ENCODE measurements at regions not wholly inside any gene's neighbourhood (a gene's known extent, or its start where the extent isn't known, plus 50 kb on each side); places are given as distances from the start of the nearest gene placed in this dataset.

DNA sequence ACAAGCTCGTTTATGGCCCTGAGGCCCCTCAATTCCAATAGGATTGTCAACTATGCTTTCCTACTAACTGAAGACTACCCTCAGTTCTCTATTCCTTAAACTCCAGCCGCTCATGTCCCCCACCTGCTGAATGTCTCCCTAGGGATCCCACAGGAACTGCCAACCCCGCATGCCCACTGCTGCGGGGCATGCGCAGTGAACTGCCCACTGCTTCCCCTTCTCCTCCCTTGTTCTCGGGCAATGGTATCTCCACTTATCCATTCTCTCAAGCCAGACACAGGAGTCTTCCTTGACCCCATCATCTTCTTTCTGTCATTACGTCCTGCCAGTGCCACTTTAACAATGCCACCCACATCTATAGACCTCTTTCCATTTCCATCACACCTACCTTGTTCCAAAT lies 90.0 kb downstream of the FGF18 start:
- H3K9me3 Mint-ChIP-seq, result peaks cover 0 to 1% (median 0%) of the 10 kb centered on the region in 11 donors
- intact Hi-C loops (cut with micrococcal nuclease), result no loop called here
- ChIA-PET POLR2A (no interaction called here), CTCF (no interaction called here)
- Histone ChIP-seq H3K9me3 (ENCODE audit: control insufficient read depth in 2 of 3, low read length in 3 of 3) (no peaks in the 10 kb centered on the region), H3K4me1 (ENCODE audit: control insufficient read depth in 2 of 2, insufficient read depth in 2 of 2, low read length in 2 of 2) (no peaks in the 10 kb centered on the region), H3K36me3 (ENCODE audit: control insufficient read depth in 2 of 3, insufficient read depth in 3 of 3, low read length in 3 of 3) (no peaks in the 10 kb centered on the region), H3K27me3 (ENCODE audit: control insufficient read depth in 2 of 2, insufficient read depth in 2 of 2, low read length in 2 of 2) (no peaks in the 10 kb centered on the region), H3K4me3 (ENCODE audit: low read length) (no peak overlapping the region), H3K27ac (ENCODE audit: low read depth, low read length) (no peak overlapping the region)
- no peak overlapping the region for H3K4me3 Mint-ChIP-seq
- no peaks in the 10 kb centered on the region for H3K36me3 Mint-ChIP-seq
- H3K27me3 Mint-ChIP-seq, result peaks cover 0 to 10% (median 6%) of the 10 kb centered on the region in 5 donors
- ATAC-seq (no peak), DNase-seq (no peak)
- H3K27ac Mint-ChIP-seq, result no peak overlapping the region
- H3K4me1 Mint-ChIP-seq, result no peaks in the 10 kb centered on the region

DNA sequence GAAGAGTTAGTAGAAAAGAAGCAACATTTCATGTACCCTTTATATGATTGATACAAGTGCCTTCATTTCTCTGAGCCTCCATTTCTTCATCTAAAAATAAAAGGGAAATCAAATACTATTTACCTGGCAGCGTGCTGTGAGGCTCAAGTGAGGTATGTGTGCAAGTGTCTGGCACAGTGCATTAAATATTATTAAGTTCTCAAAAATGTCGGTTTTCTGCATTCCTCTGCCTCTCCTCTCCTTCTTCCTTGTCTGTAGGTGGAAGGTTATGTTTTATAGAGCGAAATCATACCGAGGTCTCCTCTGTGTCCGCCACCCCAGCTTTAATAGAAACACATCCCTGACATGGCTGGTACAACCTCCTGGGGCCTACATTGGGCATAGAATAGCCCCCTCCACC lies 93.0 kb downstream of the FGF18 start:
- Mint-ChIP-seq H3K27me3 (peaks cover 0 to 12% (median 8%) of the 10 kb centered on the region in 5 donors), H3K4me1 (no peaks in the 10 kb centered on the region), H3K4me3 (no peak overlapping the region), H3K36me3 (no peaks in the 10 kb centered on the region), H3K27ac (no peak overlapping the region), H3K9me3 (peaks cover 0 to 1% (median 0%) of the 10 kb centered on the region in 11 donors)
- Histone ChIP-seq H3K4me3 (ENCODE audit: low read length) (no peak overlapping the region), H3K36me3 (ENCODE audit: control insufficient read depth in 2 of 3, insufficient read depth in 3 of 3, low read length in 3 of 3) (no peaks in the 10 kb centered on the region), H3K27me3 (ENCODE audit: control insufficient read depth in 2 of 2, insufficient read depth in 2 of 2, low read length in 2 of 2) (no peaks in the 10 kb centered on the region), H3K27ac (ENCODE audit: low read depth, low read length) (no peak overlapping the region), H3K9me3 (ENCODE audit: control insufficient read depth in 2 of 3, low read length in 3 of 3) (no peaks in the 10 kb centered on the region), H3K4me1 (ENCODE audit: control insufficient read depth in 2 of 2, insufficient read depth in 2 of 2, low read length in 2 of 2) (no peaks in the 10 kb centered on the region)
- DNase-seq (no peak), ATAC-seq (no peak)
- intact Hi-C loops (cut with micrococcal nuclease), result no loop called here
- CTCF ChIA-PET, result no interaction called here
- POLR2A ChIA-PET, result no interaction called here

DNA sequence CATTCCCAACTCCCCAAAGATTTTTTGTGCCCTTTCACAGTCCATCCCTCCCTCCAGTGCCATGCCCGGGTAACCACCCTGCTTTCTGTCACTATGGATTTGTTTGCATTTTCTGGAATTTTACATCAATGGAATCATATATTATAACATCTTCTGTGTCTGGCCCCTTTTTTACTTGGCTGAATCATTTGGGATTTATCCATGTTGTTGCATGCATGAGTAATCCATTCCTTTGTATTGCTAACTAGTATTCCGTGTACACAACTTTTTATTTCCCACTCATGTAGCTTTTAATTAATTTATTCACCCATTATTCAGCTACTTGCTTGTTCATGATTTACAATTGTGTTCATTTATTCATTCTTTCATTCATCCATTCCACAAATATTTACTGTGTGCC lies 94.1 kb downstream of the FGF18 start:
- Histone ChIP-seq H3K4me1 (ENCODE audit: control insufficient read depth in 2 of 2, insufficient read depth in 2 of 2, low read length in 2 of 2) (no peaks in the 10 kb centered on the region), H3K36me3 (ENCODE audit: control insufficient read depth in 2 of 3, insufficient read depth in 3 of 3, low read length in 3 of 3) (no peaks in the 10 kb centered on the region), H3K4me3 (ENCODE audit: low read length) (no peak overlapping the region), H3K27me3 (ENCODE audit: control insufficient read depth in 2 of 2, insufficient read depth in 2 of 2, low read length in 2 of 2) (no peaks in the 10 kb centered on the region), H3K9me3 (ENCODE audit: control insufficient read depth in 2 of 3, low read length in 3 of 3) (no peaks in the 10 kb centered on the region), H3K27ac (ENCODE audit: low read depth, low read length) (no peak overlapping the region)
- Mint-ChIP-seq H3K36me3 (no peaks in the 10 kb centered on the region), H3K27me3 (peaks cover 0 to 17% (median 12%) of the 10 kb centered on the region in 5 donors), H3K9me3 (peaks cover 0 to 1% (median 0%) of the 10 kb centered on the region in 11 donors), H3K27ac (no peak overlapping the region), H3K4me1 (no peaks in the 10 kb centered on the region), H3K4me3 (no peak overlapping the region)
- ChIA-PET POLR2A (no interaction called here), CTCF (no interaction called here)
- DNase-seq (no peak), ATAC-seq (no peak)
- intact Hi-C loops (cut with micrococcal nuclease), result no loop called here

DNA sequence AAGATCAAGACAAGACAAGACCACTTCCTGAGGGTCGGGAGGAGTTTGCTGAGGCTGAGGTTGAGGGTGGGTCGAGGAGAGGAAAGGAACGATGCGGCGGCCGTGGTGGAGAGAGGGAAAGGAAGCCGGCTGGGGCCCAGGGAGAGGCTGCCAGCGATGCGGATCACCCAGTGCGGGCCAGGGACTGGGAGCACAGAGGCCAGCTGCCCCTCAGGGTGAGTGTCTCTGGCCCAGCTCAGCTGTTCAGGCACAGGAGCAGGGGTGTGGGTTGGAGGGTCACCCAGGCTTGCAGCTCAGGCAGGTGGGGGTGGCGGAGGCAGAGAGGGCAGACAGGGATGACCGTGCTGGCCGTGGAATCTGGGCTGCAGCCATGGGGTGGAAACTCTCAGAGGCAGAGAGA lies 99.5 kb downstream of the FGF18 start:
- Mint-ChIP-seq H3K36me3 (no peaks in the 10 kb centered on the region), H3K9me3 (no peaks in the 10 kb centered on the region)
- CTCF ChIA-PET, result no interaction called here

DNA sequence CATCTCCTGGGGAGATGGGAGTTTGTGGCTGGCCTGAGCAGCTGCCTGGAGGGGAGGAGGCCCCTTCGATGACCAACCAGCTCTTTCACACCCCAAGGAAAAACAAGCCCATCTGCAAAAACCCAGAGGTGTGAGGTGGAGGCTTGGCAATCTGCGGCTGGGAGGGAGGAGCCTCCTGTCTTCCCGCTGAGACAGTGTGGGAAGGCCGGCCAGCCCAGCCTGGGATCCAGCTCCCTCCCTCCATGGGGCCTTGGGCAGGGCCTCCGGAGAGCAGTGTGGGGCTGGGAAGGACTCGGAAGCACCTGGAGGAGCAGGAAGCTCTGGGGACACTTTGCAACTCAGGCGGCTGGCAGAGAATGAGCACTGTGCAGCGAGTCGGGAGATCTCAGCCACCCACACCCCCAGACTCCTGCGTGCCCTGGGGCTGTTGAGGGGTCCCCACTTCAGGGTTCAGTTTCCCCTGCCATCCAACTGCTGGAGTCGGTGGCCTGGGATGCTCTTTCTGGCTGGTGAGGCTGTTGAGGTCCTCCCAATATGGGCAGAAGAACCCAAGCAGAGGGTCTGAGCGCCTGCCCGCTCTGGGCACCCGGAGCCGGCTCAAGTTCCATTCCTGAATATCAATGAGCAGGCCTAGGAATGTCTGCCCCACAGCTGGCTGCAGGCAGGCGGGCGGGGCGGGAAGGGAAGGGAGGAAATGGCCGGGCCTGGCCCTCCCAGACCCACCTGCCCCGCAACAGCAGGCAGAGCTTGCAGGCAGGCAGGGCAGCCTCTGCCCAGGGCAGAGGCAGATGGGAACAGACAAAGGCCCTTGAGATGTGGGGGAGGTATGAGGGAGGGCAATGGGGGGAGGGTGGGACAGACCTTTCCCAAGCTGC lies 101.1 kb downstream of the FGF18 start:
- intact Hi-C loops (cut with micrococcal nuclease), result no loop called here
- Mint-ChIP-seq H3K36me3 (no peaks in the 10 kb centered on the region), H3K4me3 (no peak overlapping the region), H3K27ac (no peak overlapping the region), H3K9me3 (no peaks in the 10 kb centered on the region), H3K4me1 (peaks cover 0 to 2% (median 0%) of the 10 kb centered on the region in 7 donors), H3K27me3 (peaks cover 0 to 16% (median 12%) of the 10 kb centered on the region in 5 donors)
- Histone ChIP-seq H3K27me3 (ENCODE audit: control insufficient read depth in 2 of 2, insufficient read depth in 2 of 2, low read length in 2 of 2) (no peaks in the 10 kb centered on the region), H3K4me1 (ENCODE audit: control insufficient read depth in 2 of 2, insufficient read depth in 2 of 2, low read length in 2 of 2) (no peaks in the 10 kb centered on the region), H3K27ac (ENCODE audit: low read depth, low read length) (no peak overlapping the region), H3K36me3 (ENCODE audit: control insufficient read depth in 2 of 3, insufficient read depth in 3 of 3, low read length in 3 of 3) (no peaks in the 10 kb centered on the region), H3K9me3 (ENCODE audit: control insufficient read depth in 2 of 3, low read length in 3 of 3) (no peaks in the 10 kb centered on the region), H3K4me3 (ENCODE audit: low read length) (no peak overlapping the region)
- ATAC-seq (no peak), DNase-seq (no peak)
- POLR2A ChIA-PET, result no interaction called here
- CTCF ChIA-PET, result no interaction called here

More for the DNA sequence above, 99.5 kb downstream of the FGF18 start:
- ATAC-seq, result no peak
- Histone ChIP-seq H3K9me3 (ENCODE audit: control insufficient read depth in 2 of 3, low read length in 3 of 3) (no peaks in the 10 kb centered on the region), H3K4me3 (ENCODE audit: low read length) (no peak overlapping the region), H3K4me1 (ENCODE audit: control insufficient read depth in 2 of 2, insufficient read depth in 2 of 2, low read length in 2 of 2) (no peaks in the 10 kb centered on the region), H3K36me3 (ENCODE audit: control insufficient read depth in 2 of 3, insufficient read depth in 3 of 3, low read length in 3 of 3) (no peaks in the 10 kb centered on the region), H3K27me3 (ENCODE audit: control insufficient read depth in 2 of 2, insufficient read depth in 2 of 2, low read length in 2 of 2) (no peaks in the 10 kb centered on the region), H3K27ac (ENCODE audit: low read depth, low read length) (no peak overlapping the region)
- Mint-ChIP-seq H3K4me3 (no peak overlapping the region), H3K4me1 (peaks cover 0 to 2% (median 0%) of the 10 kb centered on the region in 7 donors), H3K27me3 (peaks cover 0 to 17% (median 11%) of the 10 kb centered on the region in 5 donors), H3K27ac (no peak overlapping the region)
- POLR2A ChIA-PET, result no interaction called here
- no peak for DNase-seq
- intact Hi-C loops (cut with micrococcal nuclease), result no loop called here

DNA sequence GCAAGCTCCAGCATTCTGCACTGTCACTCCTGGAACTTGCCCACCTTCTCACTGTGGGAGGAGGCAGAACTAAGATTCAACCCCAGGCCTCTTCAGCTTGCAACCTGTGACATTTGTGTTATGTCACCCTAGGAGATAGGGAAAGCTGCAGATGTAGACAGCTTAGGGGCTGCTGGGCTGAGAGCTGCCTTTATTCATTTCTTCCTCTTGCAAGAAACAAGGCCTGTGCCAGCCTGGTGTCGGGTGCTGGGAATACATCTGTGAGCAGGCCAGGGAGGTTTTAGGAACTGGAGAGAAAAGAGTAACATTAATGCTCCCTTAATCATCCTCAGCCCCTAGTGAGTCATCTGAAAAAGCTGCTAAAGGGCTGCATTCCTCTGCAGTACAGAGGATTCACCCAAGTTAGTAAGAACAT lies 101.8 kb downstream of the FGF18 start:
- H3K27me3 Mint-ChIP-seq, result peaks cover 0 to 16% (median 11%) of the 10 kb centered on the region in 5 donors
- ATAC-seq (no peak), DNase-seq (no peak)
- no peaks in the 10 kb centered on the region for H3K9me3 Mint-ChIP-seq
- ChIA-PET CTCF (no interaction called here), POLR2A (no interaction called here)
- no peak overlapping the region for H3K27ac Mint-ChIP-seq
- Histone ChIP-seq H3K4me3 (ENCODE audit: low read length) (no peak overlapping the region), H3K36me3 (ENCODE audit: control insufficient read depth in 2 of 3, insufficient read depth in 3 of 3, low read length in 3 of 3) (no peaks in the 10 kb centered on the region), H3K9me3 (ENCODE audit: control insufficient read depth in 2 of 3, low read length in 3 of 3) (no peaks in the 10 kb centered on the region), H3K27ac (ENCODE audit: low read depth, low read length) (no peak overlapping the region), H3K4me1 (ENCODE audit: control insufficient read depth in 2 of 2, insufficient read depth in 2 of 2, low read length in 2 of 2) (no peaks in the 10 kb centered on the region), H3K27me3 (ENCODE audit: control insufficient read depth in 2 of 2, insufficient read depth in 2 of 2, low read length in 2 of 2) (no peaks in the 10 kb centered on the region)
- peaks cover 0 to 2% (median 0%) of the 10 kb centered on the region in 7 donors for H3K4me1 Mint-ChIP-seq
- intact Hi-C loops (cut with micrococcal nuclease), result no loop called here
- H3K4me3 Mint-ChIP-seq, result no peak overlapping the region
- H3K36me3 Mint-ChIP-seq, result no peaks in the 10 kb centered on the region

DNA sequence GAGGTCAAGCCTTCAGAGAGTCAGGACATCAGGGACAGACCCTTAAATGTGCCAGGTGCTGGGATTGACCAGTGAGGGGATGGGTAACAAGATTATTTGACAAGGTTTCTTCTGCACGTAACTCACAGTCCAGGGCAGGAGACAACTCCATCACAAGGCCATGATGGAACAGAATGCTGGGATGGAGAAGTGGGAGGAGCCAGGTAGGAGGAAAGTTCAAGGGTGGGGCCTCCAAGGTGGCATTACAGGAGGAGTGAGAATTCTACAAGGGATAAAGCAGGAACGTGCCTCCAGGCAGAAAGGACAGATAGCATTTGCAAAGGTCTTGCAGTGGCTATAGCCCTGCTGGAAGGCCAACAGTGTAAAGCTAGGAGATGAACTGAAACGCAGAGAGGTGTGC lies 102.2 kb downstream of the FGF18 start:
- CTCF ChIA-PET, result no interaction called here

More for the DNA sequence above, 102.2 kb downstream of the FGF18 start:
- no peak overlapping the region for H3K27ac ChIP-seq (ENCODE audit: low read depth, low read length)
- H3K4me1 ChIP-seq (ENCODE audit: control insufficient read depth in 2 of 2, insufficient read depth in 2 of 2, low read length in 2 of 2), result no peaks in the 10 kb centered on the region
- Mint-ChIP-seq H3K36me3 (no peaks in the 10 kb centered on the region), H3K4me1 (peaks cover 0 to 2% (median 0%) of the 10 kb centered on the region in 7 donors), H3K27me3 (peaks cover 0 to 19% (median 11%) of the 10 kb centered on the region in 5 donors), H3K4me3 (no peak overlapping the region), H3K27ac (no peak overlapping the region), H3K9me3 (no peaks in the 10 kb centered on the region)
- H3K9me3 ChIP-seq (ENCODE audit: control insufficient read depth in 2 of 3, low read length in 3 of 3), result no peaks in the 10 kb centered on the region
- DNase-seq, result no peak
- H3K27me3 ChIP-seq (ENCODE audit: control insufficient read depth in 2 of 2, insufficient read depth in 2 of 2, low read length in 2 of 2), result no peaks in the 10 kb centered on the region
- H3K4me3 ChIP-seq (ENCODE audit: low read length), result no peak overlapping the region
- no peak for ATAC-seq
- H3K36me3 ChIP-seq (ENCODE audit: control insufficient read depth in 2 of 3, insufficient read depth in 3 of 3, low read length in 3 of 3), result no peaks in the 10 kb centered on the region
- POLR2A ChIA-PET, result no interaction called here
- intact Hi-C loops (cut with micrococcal nuclease), result no loop called here
